Adrenal gland (tissue), 5 donors: ENCODE measurements at regions not wholly inside any gene's neighbourhood (a gene's known extent, or its start where the extent isn't known, plus 50 kb on each side); places are given as distances from the start of the nearest gene placed in this dataset.

Experiments used
- POLR2A ChIP-seq, 2 donors: fragments of 450-650 bp; IDR thresholded peaks; one replicate each; pipeline ENCODE4 v1.6.1; 2017; ENCODE audit warnings: antibody characterized with exemption in 2 of 2, mild to moderate bottlenecking in 2 of 2, moderate library complexity in 1 of 2
- TF ChIP-seq, protein P1 (sequence below), 6 experiments: fragments of 450-650 bp in 4 of 6; fragments of 200-600 bp in 2 of 6; sonication (generic) in 1 of 6; IDR thresholded peaks; 1 replicate in 5 of 6; 2 replicates in 1 of 6; pipeline versions ENCODE4 v1.5.1 to v1.8.0; 2016 to 2021; ENCODE audit warnings: antibody characterized with exemption in 6 of 6, mild to moderate bottlenecking in 2 of 6, moderate library complexity in 1 of 6
- donor health status: DM: no; HTN: no; CAD: no.

- TF ChIP-seq, protein P1, sequence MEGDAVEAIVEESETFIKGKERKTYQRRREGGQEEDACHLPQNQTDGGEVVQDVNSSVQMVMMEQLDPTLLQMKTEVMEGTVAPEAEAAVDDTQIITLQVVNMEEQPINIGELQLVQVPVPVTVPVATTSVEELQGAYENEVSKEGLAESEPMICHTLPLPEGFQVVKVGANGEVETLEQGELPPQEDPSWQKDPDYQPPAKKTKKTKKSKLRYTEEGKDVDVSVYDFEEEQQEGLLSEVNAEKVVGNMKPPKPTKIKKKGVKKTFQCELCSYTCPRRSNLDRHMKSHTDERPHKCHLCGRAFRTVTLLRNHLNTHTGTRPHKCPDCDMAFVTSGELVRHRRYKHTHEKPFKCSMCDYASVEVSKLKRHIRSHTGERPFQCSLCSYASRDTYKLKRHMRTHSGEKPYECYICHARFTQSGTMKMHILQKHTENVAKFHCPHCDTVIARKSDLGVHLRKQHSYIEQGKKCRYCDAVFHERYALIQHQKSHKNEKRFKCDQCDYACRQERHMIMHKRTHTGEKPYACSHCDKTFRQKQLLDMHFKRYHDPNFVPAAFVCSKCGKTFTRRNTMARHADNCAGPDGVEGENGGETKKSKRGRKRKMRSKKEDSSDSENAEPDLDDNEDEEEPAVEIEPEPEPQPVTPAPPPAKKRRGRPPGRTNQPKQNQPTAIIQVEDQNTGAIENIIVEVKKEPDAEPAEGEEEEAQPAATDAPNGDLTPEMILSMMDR (IDR thresholded peaks at IDR 0.05) = no peak
- no peak for TF ChIP-seq POLR2A (IDR thresholded peaks at IDR 0.05)
Measured at GRCh38 chr12:58584880-58585279, 335.4 kb downstream of the LRIG3 start.
